SU-DHL-6 (cell line): ENCODE measurements at regions not wholly inside any gene's neighbourhood (a gene's known extent, or its start where the extent isn't known, plus 50 kb on each side); places are given as distances from the start of the nearest gene placed in this dataset.

ENCODE experiments used
- H2AFZ ChIP-seq: fragments of 200-600 bp; sonication (generic); 2 replicates; pipeline ENCODE4 v1.6.1; 2014; ENCODE audit warnings: low read depth, mild to moderate bottlenecking, moderate library complexity, mixed read lengths, antibody characterized with exemption, low read length; ENCODE audit not compliant: severe bottlenecking
- H3F3A ChIP-seq: fragments of 200-600 bp; shearing (Covaris generic); 2 replicates; pipeline ENCODE4 v1.6.0; 2016; ENCODE audit warnings: antibody characterized with exemption, mild to moderate bottlenecking; ENCODE audit not compliant: insufficient read depth
- H3K27ac ChIP-seq: fragments of 200-600 bp; sonication (generic); 2 replicates; pipeline ENCODE4 v1.5.1; 2016; ENCODE audit warnings: low read depth, mild to moderate bottlenecking, low read length, moderate library complexity, mixed read lengths
- H3K27me3 ChIP-seq: fragments of 200-600 bp; sonication (generic), shearing (Covaris generic); 2 replicates; pipeline ENCODE4 v1.6.0; 2014; ENCODE audit warnings: mild to moderate bottlenecking, low read length
- H3K36me3 ChIP-seq: fragments of 200-600 bp; sonication (generic); 2 replicates; pipeline ENCODE4 v1.6.1; 2014; ENCODE audit warnings: mild to moderate bottlenecking, low read length, mixed read lengths
- H3K4me2 ChIP-seq: fragments of 300-600, 200-600 bp; shearing (Covaris generic), sonication (generic); 2 replicates; pipeline ENCODE4 v1.6.0; 2014; ENCODE audit warnings: low read length, low read depth, mild to moderate bottlenecking; ENCODE audit not compliant: poor library complexity, severe bottlenecking
- H3K4me3 ChIP-seq: fragments of 200-600 bp; sonication (generic); 2 replicates; pipeline ENCODE4 v1.5.1; 2014; ENCODE audit warnings: antibody characterized with exemption, low read length, mild to moderate bottlenecking, mixed read lengths; ENCODE audit not compliant: insufficient read depth, poor library complexity, severe bottlenecking
- H3K79me2 ChIP-seq: fragments of 200-600 bp; sonication (generic); 2 replicates; pipeline ENCODE4 v1.6.1; 2014; ENCODE audit warnings: mild to moderate bottlenecking, low read length, moderate library complexity; ENCODE audit not compliant: insufficient read depth
- H3K9ac ChIP-seq: fragments of 200-600 bp; sonication (generic); 2 replicates; pipeline ENCODE4 v1.7.0; 2014; ENCODE audit warnings: mild to moderate bottlenecking, low read length
- H3K9me2 ChIP-seq: fragments of 200-600 bp; sonication (generic); replicated peaks from 2 replicates; pipeline ENCODE4 v1.6.1; 2014; ENCODE audit warnings: low read length; ENCODE audit not compliant: insufficient read depth
- H3K9me3 ChIP-seq: fragments of 200-600 bp; sonication (generic); 2 replicates; pipeline ENCODE4 v1.6.1; 2014; ENCODE audit warnings: low read length, mixed read lengths; ENCODE audit not compliant: insufficient read depth
- H4K20me1 ChIP-seq: fragments of 200-600 bp; sonication (generic); 2 replicates; pipeline ENCODE4 v1.6.1; 2014; ENCODE audit warnings: low read depth, mild to moderate bottlenecking, antibody characterized with exemption, low read length, moderate library complexity, mixed read lengths
- CTCF ChIP-seq: fragments of 200-600 bp; sonication (generic); IDR thresholded peaks from one replicate; pipeline ENCODE4 v1.5.1; 2017; ENCODE audit warnings: antibody characterized with exemption, mild to moderate bottlenecking, low read length, moderate library complexity; ENCODE audit not compliant: insufficient read depth, poor library complexity, severe bottlenecking
- EZH2phosphoT487 ChIP-seq: fragments of 200-600 bp; sonication (generic), shearing (Covaris generic); conservative IDR thresholded peaks from 2 replicates; pipeline ENCODE4 v1.6.1; 2018; ENCODE audit warnings: mild to moderate bottlenecking, antibody characterized with exemption, low read length, moderate library complexity, mixed read lengths

GRCh38 chr10:24133835-24134234, 75.1 kb upstream of the KIAA1217 start:
- Histone ChIP-seq H4K20me1 (no peaks in the 10 kb centered on the region), H3K36me3 (no peaks in the 10 kb centered on the region), H2AFZ (no peak overlapping the region), H3F3A (no peaks in the 10 kb centered on the region), H3K9ac (no peak overlapping the region), H3K4me3 (no peak overlapping the region), H3K9me3 (no peaks in the 10 kb centered on the region), H3K4me2 (no peak overlapping the region), H3K79me2 (no peaks in the 10 kb centered on the region), H3K27ac (no peak overlapping the region), H3K9me2 (no peaks in the 10 kb centered on the region), H3K27me3 (no peaks in the 10 kb centered on the region)
- TF ChIP-seq CTCF (no peak), EZH2phosphoT487 (no peak)

- Histone ChIP-seq H3K4me3 (no peak overlapping the region), H4K20me1 (no peaks in the 10 kb centered on the region), H3K9me3 (no peaks in the 10 kb centered on the region), H3K36me3 (no peaks in the 10 kb centered on the region), H3K4me2 (no peak overlapping the region), H2AFZ (no peak overlapping the region), H3K27ac (no peak overlapping the region), H3K9me2 (no peaks in the 10 kb centered on the region), H3K79me2 (no peaks in the 10 kb centered on the region), H3F3A (no peaks in the 10 kb centered on the region), H3K9ac (no peak overlapping the region), H3K27me3 (no peaks in the 10 kb centered on the region)
- TF ChIP-seq EZH2phosphoT487 = no peak
- TF ChIP-seq CTCF = no peak
Observed at GRCh38 chr10:24136070-24136469, 72.9 kb upstream of the KIAA1217 start.

GRCh38 chr10:24147321-24147720, 61.6 kb upstream of the KIAA1217 start:
- Histone ChIP-seq H3K4me3 (no peak overlapping the region), H3K27me3 (no peaks in the 10 kb centered on the region), H4K20me1 (no peaks in the 10 kb centered on the region), H2AFZ (no peak overlapping the region), H3K36me3 (no peaks in the 10 kb centered on the region), H3K9me3 (no peaks in the 10 kb centered on the region), H3K79me2 (no peaks in the 10 kb centered on the region), H3K27ac (no peak overlapping the region), H3F3A (no peaks in the 10 kb centered on the region), H3K4me2 (no peak overlapping the region), H3K9ac (no peak overlapping the region), H3K9me2 (no peaks in the 10 kb centered on the region)
- TF ChIP-seq EZH2phosphoT487 = no peak
- TF ChIP-seq CTCF = no peak

- no peaks in the 10 kb centered on the region for H3K27me3 ChIP-seq
- no peaks in the 10 kb centered on the region for H3K9me3 ChIP-seq
- TF ChIP-seq EZH2phosphoT487 (no peak), CTCF (no peak)
- H3K9ac ChIP-seq = no peak overlapping the region
- no peak overlapping the region for H3K27ac ChIP-seq
- H3F3A ChIP-seq = no peaks in the 10 kb centered on the region
- H3K79me2 ChIP-seq = no peaks in the 10 kb centered on the region
- no peak overlapping the region for H2AFZ ChIP-seq
- H3K36me3 ChIP-seq = no peaks in the 10 kb centered on the region
- no peak overlapping the region for H3K4me2 ChIP-seq
- H3K4me3 ChIP-seq = no peak overlapping the region
- no peaks in the 10 kb centered on the region for H4K20me1 ChIP-seq
- H3K9me2 ChIP-seq = no peaks in the 10 kb centered on the region
Observed at GRCh38 chr10:24149640-24150039, 59.3 kb upstream of the KIAA1217 start.
